Suprapubic skin (tissue), 4 donors: ENCODE measurements at regions not wholly inside any gene's neighbourhood (a gene's known extent, or its start where the extent isn't known, plus 50 kb on each side); places are given as distances from the start of the nearest gene placed in this dataset.
A peak's percentile ranks its signal among the peaks of the same experiment; 100 is the strongest.

Experiments used
- POLR2A ChIP-seq, 2 donors: fragments of 450-650 bp; IDR thresholded peaks; one replicate each; pipeline ENCODE4 v1.6.1; 2017; ENCODE audit warnings: antibody characterized with exemption in 2 of 2, mild to moderate bottlenecking in 2 of 2, moderate library complexity in 2 of 2
- POLR2AphosphoS5 ChIP-seq, 3 donors: sonication (generic); formaldehyde crosslinking; IDR thresholded peaks; one replicate each; pipeline ENCODE4 v1.6.1; 2017; ENCODE audit warnings: antibody characterized with exemption in 3 of 3
- TF ChIP-seq, protein P1 (sequence below), 2 donors: fragments of 200-600 bp in 1 of 2; fragments of 450-650 bp in 1 of 2; sonication (generic) in 1 of 2; IDR thresholded peaks; one replicate each; pipeline ENCODE4 v1.5.1; 2016 to 2019; ENCODE audit warnings: antibody characterized with exemption in 2 of 2, mild to moderate bottlenecking in 1 of 2, moderate library complexity in 1 of 2

DNA sequence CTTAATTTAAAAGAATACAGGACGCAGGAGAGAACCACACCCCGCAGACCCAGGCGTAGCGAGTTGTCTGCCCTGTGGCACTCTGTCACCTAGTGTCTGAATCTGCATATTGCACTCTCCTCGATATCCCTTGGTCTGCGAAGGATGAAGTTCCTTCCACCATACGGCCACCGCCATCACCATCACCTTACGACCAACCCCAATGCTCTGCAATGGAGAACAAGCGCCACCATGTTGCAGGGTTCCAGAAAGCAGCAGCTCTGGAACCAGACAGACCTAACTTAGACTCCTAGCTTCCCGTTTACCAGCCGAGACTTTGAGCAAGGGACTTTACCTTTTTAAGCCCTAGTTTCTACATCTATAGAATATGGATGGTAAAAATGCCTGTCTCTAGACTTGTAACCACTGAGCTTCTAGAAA, 77.4 kb upstream of the DMRT1 start:
- TF ChIP-seq, protein P1, sequence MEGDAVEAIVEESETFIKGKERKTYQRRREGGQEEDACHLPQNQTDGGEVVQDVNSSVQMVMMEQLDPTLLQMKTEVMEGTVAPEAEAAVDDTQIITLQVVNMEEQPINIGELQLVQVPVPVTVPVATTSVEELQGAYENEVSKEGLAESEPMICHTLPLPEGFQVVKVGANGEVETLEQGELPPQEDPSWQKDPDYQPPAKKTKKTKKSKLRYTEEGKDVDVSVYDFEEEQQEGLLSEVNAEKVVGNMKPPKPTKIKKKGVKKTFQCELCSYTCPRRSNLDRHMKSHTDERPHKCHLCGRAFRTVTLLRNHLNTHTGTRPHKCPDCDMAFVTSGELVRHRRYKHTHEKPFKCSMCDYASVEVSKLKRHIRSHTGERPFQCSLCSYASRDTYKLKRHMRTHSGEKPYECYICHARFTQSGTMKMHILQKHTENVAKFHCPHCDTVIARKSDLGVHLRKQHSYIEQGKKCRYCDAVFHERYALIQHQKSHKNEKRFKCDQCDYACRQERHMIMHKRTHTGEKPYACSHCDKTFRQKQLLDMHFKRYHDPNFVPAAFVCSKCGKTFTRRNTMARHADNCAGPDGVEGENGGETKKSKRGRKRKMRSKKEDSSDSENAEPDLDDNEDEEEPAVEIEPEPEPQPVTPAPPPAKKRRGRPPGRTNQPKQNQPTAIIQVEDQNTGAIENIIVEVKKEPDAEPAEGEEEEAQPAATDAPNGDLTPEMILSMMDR (IDR thresholded peaks at IDR 0.05) = peak; percentile 76 to 85
- no peak for TF ChIP-seq POLR2AphosphoS5 (IDR thresholded peaks at IDR 0.05)
- TF ChIP-seq POLR2A (IDR thresholded peaks at IDR 0.05) = no peak
